ENCODE measurements at regions not wholly inside any gene's neighbourhood (a gene's known extent, or its start where the extent isn't known, plus 50 kb on each side); places are given as distances from the start of the nearest gene placed in this dataset.

DNA sequence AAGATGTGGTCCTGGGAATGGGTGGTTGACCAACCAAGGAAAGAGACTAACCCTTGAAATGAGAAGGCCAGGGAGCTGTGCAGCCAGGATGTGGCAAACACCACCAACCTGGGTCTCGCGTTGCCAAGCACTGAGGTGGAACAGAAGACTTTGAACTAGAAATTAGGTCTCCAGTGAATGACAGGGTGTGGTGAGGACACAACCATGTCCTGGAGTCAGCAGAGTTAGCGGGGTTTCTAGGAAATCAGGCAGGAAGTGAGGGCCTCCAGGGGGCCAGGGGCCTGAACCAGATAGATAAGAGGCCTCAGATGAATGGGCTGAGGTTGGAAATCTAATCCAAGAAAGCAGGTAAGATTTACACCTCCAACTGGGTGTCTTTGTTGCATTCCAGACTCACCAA lies 353.3 kb upstream of the ARID1B start:
- no peak for TF ChIP-seq GATA2 (IDR thresholded peaks at IDR 0.05; ENCODE audit: low read depth, low read length)
- TF ChIP-seq GATA3 (IDR thresholded peaks at IDR 0.05; ENCODE audit: low read depth, low read length), result no peak
